HEK293 (cell line): ENCODE measurements at regions not wholly inside any gene's neighbourhood (a gene's known extent, or its start where the extent isn't known, plus 50 kb on each side); places are given as distances from the start of the nearest gene placed in this dataset.

Experiments used
- CTCF ChIA-PET: fragments of 350-600 bp; formaldehyde crosslinking; extraction: SDS; loops from one replicate; lab custom pipeline; 2021; ENCODE audit warnings: antibody characterized with exemption; lab: Yijun Ruan, JAX
- POLR2A ChIA-PET: fragments of 300-600 bp; formaldehyde crosslinking; extraction: SDS; loops from one replicate; lab custom pipeline; 2020; ENCODE audit warnings: antibody characterized with exemption, inconsistent platforms; lab: Yijun Ruan, JAX
- H3K27ac ChIP-seq: fragments of 200-500 bp; sonication (Bioruptor generic); 2 replicates; pipeline ENCODE4 v1.5.1; 2014; ENCODE audit warnings: low read depth, low read length, control low read depth, inconsistent platforms; ENCODE audit errors: extremely low read depth
- H3K36me3 ChIP-seq, 2 experiments: fragments of 200-500 bp in 1 of 2; sonication (Bioruptor generic) in 1 of 2; 1 replicate in 1 of 2; 2 replicates in 1 of 2; pipeline ENCODE4 v1.5.1; 2014 to 2017; ENCODE audit warnings: inconsistent platforms in 2 of 2, low read length in 2 of 2; ENCODE audit not compliant: control insufficient read depth in 2 of 2, insufficient read depth in 1 of 2
- H3K4me1 ChIP-seq: fragments of 200-500 bp; sonication (Bioruptor generic); 2 replicates; pipeline ENCODE4 v1.5.1; 2014; ENCODE audit warnings: mild to moderate bottlenecking, low read length, inconsistent platforms; ENCODE audit not compliant: control insufficient read depth, insufficient read depth
- H3K4me3 ChIP-seq: 2 replicates; pipeline ENCODE4 v1.5.1; 2011; ENCODE audit warnings: low read depth, mild to moderate bottlenecking, control low read depth, low read length, moderate library complexity
- H3K9me3 ChIP-seq: fragments of 200-500 bp; sonication (Bioruptor generic); 2 replicates; pipeline ENCODE4 v1.5.1; 2014; ENCODE audit warnings: low read depth, low read length, inconsistent platforms; ENCODE audit not compliant: control insufficient read depth, insufficient read depth
- EGR2 ChIP-seq: fragments of 450-650 bp; formaldehyde crosslinking; IDR thresholded peaks from 2 replicates; pipeline ENCODE4 v1.5.1; 2016; ENCODE audit warnings: low read depth, missing biosample characterization, missing genetic modification characterization
- GLI2 ChIP-seq: fragments of 450-650 bp; formaldehyde crosslinking; IDR thresholded peaks from 2 replicates; pipeline ENCODE4; 2017; ENCODE audit warnings: missing biosample characterization, missing genetic modification characterization, low read depth, borderline replicate concordance
- HOXD13 ChIP-seq: sonication (generic); formaldehyde crosslinking; IDR thresholded peaks from 2 replicates; pipeline ENCODE4 v1.8.0; 2022; ENCODE audit warnings: missing genetic modification reagents, borderline replicate concordance
- MYNN ChIP-seq: fragments of 450-650 bp; formaldehyde crosslinking; IDR thresholded peaks from 2 replicates; pipeline ENCODE4 v1.5.1; 2016; ENCODE audit warnings: missing biosample characterization, missing genetic modification characterization, borderline replicate concordance
- PRDM1 ChIP-seq: fragments of 450-650 bp; formaldehyde crosslinking; IDR thresholded peaks from 2 replicates; pipeline ENCODE4; 2016; ENCODE audit warnings: missing biosample characterization, missing genetic modification characterization
- SALL2 ChIP-seq: fragments of 450-650 bp; formaldehyde crosslinking; IDR thresholded peaks from 2 replicates; pipeline ENCODE4 v1.5.0; 2017; ENCODE audit warnings: missing biosample characterization, mild to moderate bottlenecking, missing genetic modification characterization, borderline replicate concordance
- SCRT1 ChIP-seq: fragments of 450-650 bp; formaldehyde crosslinking; IDR thresholded peaks from 2 replicates; pipeline ENCODE4 v1.5.1; 2016; ENCODE audit warnings: missing biosample characterization, missing genetic modification characterization, borderline replicate concordance
- YY1 ChIP-seq: fragments of 450-650 bp; formaldehyde crosslinking; IDR thresholded peaks from 2 replicates; pipeline ENCODE4 v1.5.1; 2018; ENCODE audit warnings: missing biosample characterization, missing genetic modification characterization
- ZBTB20 ChIP-seq: fragments of 450-650 bp; formaldehyde crosslinking; IDR thresholded peaks from 2 replicates; pipeline ENCODE4 v1.5.1; 2016; ENCODE audit warnings: missing biosample characterization, missing genetic modification characterization
- ZFP41 ChIP-seq: fragments of 450-650 bp; formaldehyde crosslinking; IDR thresholded peaks from 2 replicates; pipeline ENCODE4 v1.5.1; 2016; ENCODE audit warnings: missing biosample characterization, missing genetic modification characterization, borderline replicate concordance
- ZNF132 ChIP-seq: fragments of 450-650 bp; formaldehyde crosslinking; IDR thresholded peaks from 2 replicates; pipeline ENCODE4 v1.5.1; 2017; ENCODE audit warnings: missing biosample characterization, missing genetic modification characterization, borderline replicate concordance
- ZNF140 ChIP-seq: fragments of 450-650 bp; formaldehyde crosslinking; IDR thresholded peaks from 2 replicates; pipeline ENCODE4 v1.5.1; 2016; ENCODE audit warnings: missing biosample characterization, missing genetic modification characterization
- ZNF2 ChIP-seq: fragments of 450-650 bp; formaldehyde crosslinking; IDR thresholded peaks from 2 replicates; pipeline ENCODE4 v1.5.1; 2016; ENCODE audit warnings: missing biosample characterization, missing genetic modification characterization
- ZNF202 ChIP-seq: fragments of 450-650 bp; formaldehyde crosslinking; IDR thresholded peaks from 2 replicates; pipeline ENCODE4 v1.5.1; 2016; ENCODE audit warnings: missing biosample characterization, missing genetic modification characterization, borderline replicate concordance
- ZNF404 ChIP-seq: fragments of 450-650 bp; formaldehyde crosslinking; IDR thresholded peaks from 2 replicates; pipeline ENCODE4 v1.5.1; 2017; ENCODE audit warnings: missing biosample characterization, missing genetic modification characterization
- ZNF510 ChIP-seq: fragments of 450-650 bp; formaldehyde crosslinking; IDR thresholded peaks from 2 replicates; pipeline ENCODE4 v1.5.1; 2018; ENCODE audit warnings: mild to moderate bottlenecking, missing genetic modification characterization, missing biosample characterization; ENCODE audit not compliant: insufficient replicate concordance
- ZNF529 ChIP-seq: fragments of 450-650 bp; formaldehyde crosslinking; IDR thresholded peaks from 2 replicates; pipeline ENCODE4 v1.5.1; 2017; ENCODE audit warnings: missing genetic modification characterization, missing biosample characterization; ENCODE audit not compliant: insufficient replicate concordance
- ZNF549 ChIP-seq: fragments of 450-650 bp; IDR thresholded peaks from 2 replicates; pipeline ENCODE4 v1.5.1; 2018; ENCODE audit warnings: missing biosample characterization, missing genetic modification characterization, mild to moderate bottlenecking, inconsistent platforms, moderate library complexity
- ZNF561 ChIP-seq: fragments of 450-650 bp; IDR thresholded peaks from 2 replicates; pipeline ENCODE4 v1.5.1; 2018; ENCODE audit warnings: missing biosample characterization, missing genetic modification characterization, borderline replicate concordance
- ZNF701 ChIP-seq: fragments of 450-650 bp; formaldehyde crosslinking; IDR thresholded peaks from 2 replicates; pipeline ENCODE4 v1.5.1; 2016; ENCODE audit warnings: missing biosample characterization, missing genetic modification characterization
- TF ChIP-seq, protein P1 (sequence below): fragments of 450-650 bp; formaldehyde crosslinking; IDR thresholded peaks from 2 replicates; pipeline ENCODE4 v1.5.1; 2016; ENCODE audit warnings: missing biosample characterization, missing genetic modification characterization
- TF ChIP-seq, protein P2 (sequence below): fragments of 450-650 bp; formaldehyde crosslinking; IDR thresholded peaks from 2 replicates; pipeline ENCODE4 v1.5.1; 2016; ENCODE audit warnings: missing biosample characterization, missing genetic modification characterization, low read depth
- TF ChIP-seq, protein P3 (sequence below): fragments of 450-650 bp; formaldehyde crosslinking; IDR thresholded peaks from 2 replicates; pipeline ENCODE4; 2016; ENCODE audit warnings: missing biosample characterization, missing genetic modification characterization

DNA sequence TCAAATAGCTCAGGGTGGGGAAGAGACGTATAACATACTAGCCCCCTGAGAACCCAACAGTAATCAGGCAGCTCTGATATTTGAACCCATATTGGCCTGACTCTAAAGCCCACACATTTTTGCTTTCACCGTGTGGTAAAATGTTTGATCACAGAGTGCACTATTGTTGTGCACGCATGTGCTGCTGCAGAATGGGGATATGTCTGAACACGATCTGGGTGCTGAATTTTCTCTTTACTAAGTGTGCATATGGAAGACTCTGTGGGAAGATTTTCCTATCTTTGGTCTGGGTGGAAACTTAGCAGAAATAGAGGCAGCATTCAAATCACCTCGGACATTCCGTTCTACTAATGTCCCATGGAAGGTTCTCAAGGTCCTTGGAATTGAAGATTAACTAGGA is 800.1 kb downstream of the TFAP2A start:
- Histone ChIP-seq H3K36me3 (no peaks in the 10 kb centered on the region), H3K9me3 (no peaks in the 10 kb centered on the region), H3K4me3 (no peak overlapping the region)
- POLR2A ChIA-PET = no interaction called here
- no peak for TF ChIP-seq EGR2 (tag by site-specific recombination)
- TF ChIP-seq, all 188 proteins: peak for 0
- H3K4me1 ChIP-seq = no peaks in the 10 kb centered on the region
- H3K27ac ChIP-seq = no peak overlapping the region
- CTCF ChIA-PET = interaction anchor here (0.6 kb wide), 1 partner anchor 631 kb away, joined by 3 read pairs; no protein-coding TSS in a partner anchor

DNA sequence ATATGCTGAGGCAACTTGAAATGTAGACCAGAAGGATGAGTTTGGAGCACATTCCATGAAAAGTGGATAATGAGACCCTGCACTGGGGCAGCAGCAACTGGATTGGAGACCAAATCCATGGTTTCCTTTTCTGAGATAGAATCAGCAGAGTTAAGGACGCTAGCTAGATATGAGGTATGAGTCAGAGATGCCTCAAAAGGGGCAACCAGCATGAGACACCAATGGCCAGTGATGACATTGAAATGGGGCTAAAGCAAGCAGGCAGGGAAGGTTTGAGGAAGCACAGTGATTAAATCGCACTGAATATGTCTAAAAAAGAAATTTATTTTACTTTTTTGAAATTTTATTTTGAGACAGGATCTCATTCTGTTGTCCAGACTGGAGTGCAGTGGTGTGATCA is 802.4 kb downstream of the TFAP2A start:
- ChIA-PET CTCF (interaction anchor here (1.3 kb wide), 1 partner anchor 11 kb away, joined by 3 read pairs; no protein-coding TSS in a partner anchor), POLR2A (no interaction called here)
- Histone ChIP-seq H3K9me3 (no peaks in the 10 kb centered on the region), H3K36me3 (no peaks in the 10 kb centered on the region), H3K27ac (no peak overlapping the region), H3K4me1 (no peaks in the 10 kb centered on the region)
- TF ChIP-seq ZNF701 (tag by site-specific recombination) (no peak), ZNF202 (no peak), ZNF140 (no peak), ZNF510 (tag by site-specific recombination) (no peak), ZNF404 (tag by site-specific recombination) (no peak), ZNF549 (tag by site-specific recombination) (no peak), GLI2 (no peak), MYNN (no peak), HOXD13 (CRISPR knock-in tag) (no peak), ZFP41 (tag by site-specific recombination) (no peak), ZBTB20 (no peak), SCRT1 (tag by site-specific recombination) (no peak), ZNF2 (tag by site-specific recombination) (no peak), ZNF529 (tag by site-specific recombination) (no peak), ZNF561 (no peak), PRDM1 (tag by site-specific recombination) (no peak)
- TF ChIP-seq, protein P1, sequence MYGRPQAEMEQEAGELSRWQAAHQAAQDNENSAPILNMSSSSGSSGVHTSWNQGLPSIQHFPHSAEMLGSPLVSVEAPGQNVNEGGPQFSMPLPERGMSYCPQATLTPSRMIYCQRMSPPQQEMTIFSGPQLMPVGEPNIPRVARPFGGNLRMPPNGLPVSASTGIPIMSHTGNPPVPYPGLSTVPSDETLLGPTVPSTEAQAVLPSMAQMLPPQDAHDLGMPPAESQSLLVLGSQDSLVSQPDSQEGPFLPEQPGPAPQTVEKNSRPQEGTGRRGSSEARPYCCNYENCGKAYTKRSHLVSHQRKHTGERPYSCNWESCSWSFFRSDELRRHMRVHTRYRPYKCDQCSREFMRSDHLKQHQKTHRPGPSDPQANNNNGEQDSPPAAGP = no peak
- TF ChIP-seq, protein P2, sequence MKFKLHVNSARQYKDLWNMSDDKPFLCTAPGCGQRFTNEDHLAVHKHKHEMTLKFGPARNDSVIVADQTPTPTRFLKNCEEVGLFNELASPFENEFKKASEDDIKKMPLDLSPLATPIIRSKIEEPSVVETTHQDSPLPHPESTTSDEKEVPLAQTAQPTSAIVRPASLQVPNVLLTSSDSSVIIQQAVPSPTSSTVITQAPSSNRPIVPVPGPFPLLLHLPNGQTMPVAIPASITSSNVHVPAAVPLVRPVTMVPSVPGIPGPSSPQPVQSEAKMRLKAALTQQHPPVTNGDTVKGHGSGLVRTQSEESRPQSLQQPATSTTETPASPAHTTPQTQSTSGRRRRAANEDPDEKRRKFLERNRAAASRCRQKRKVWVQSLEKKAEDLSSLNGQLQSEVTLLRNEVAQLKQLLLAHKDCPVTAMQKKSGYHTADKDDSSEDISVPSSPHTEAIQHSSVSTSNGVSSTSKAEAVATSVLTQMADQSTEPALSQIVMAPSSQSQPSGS (tag by site-specific recombination) = no peak
- TF ChIP-seq, all 188 proteins: peak for 0
- no peak overlapping the region for H3K4me3 ChIP-seq

DNA sequence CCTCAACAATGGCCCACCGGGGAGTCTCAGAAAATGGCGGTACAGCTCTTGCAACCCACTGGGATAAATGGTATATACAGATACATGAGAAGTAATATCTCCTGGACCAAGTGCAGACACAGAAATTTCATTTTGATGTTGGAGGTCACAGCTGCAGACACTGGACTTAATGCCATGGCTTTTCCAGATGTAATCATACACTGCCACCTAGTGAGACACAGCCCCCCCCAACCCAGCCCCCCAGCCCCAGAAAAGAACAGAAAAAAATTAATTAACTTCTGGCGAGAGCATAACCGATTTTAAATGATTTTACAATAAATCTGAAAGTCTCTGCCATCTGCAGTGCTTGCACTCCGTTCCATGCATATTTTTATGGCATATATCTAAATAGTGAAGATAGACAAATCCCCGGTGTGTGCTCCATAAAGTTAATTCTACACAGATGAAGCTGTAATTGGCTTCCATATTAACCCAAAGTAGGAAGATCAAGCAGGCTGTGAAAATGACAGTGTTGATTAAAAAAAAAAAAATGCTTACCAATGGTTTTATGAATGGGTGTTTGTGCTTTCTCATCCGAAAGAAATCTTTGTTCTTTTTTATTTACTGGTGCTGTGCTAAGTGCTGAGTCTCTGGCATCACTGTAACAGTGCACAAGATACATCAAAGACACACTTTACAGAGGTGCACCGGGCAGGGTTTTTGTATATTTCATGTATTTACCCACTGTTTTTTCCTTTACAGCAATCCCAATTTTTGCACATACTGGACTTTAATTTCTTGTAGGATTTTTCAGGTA is 804.1 kb downstream of the TFAP2A start:
- Histone ChIP-seq H3K4me1 (no peaks in the 10 kb centered on the region), H3K9me3 (no peaks in the 10 kb centered on the region), H3K27ac (no peak overlapping the region), H3K4me3 (no peak overlapping the region), H3K36me3 (no peaks in the 10 kb centered on the region)
- TF ChIP-seq SALL2 (tag by site-specific recombination) = no peak
- TF ChIP-seq, protein P3, sequence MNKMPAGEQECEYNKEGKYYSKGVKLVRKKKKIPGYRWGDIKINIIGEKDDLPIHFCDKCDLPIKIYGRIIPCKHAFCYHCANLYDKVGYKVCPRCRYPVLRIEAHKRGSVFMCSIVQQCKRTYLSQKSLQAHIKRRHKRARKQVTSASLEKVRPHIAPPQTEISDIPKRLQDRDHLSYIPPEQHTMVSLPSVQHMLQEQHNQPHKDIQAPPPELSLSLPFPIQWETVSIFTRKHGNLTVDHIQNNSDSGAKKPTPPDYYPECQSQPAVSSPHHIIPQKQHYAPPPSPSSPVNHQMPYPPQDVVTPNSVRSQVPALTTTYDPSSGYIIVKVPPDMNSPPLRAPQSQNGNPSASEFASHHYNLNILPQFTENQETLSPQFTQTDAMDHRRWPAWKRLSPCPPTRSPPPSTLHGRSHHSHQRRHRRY = no peak
- TF ChIP-seq YY1 (tag by site-specific recombination) = no peak
- no peak for TF ChIP-seq ZNF132 (tag by site-specific recombination)
- ChIA-PET CTCF (interaction anchor here (0.6 kb wide), 1 partner anchor 78 kb away, joined by 5 read pairs; no protein-coding TSS in a partner anchor), POLR2A (interaction anchor here (0.6 kb wide), 1 partner anchor 1085 kb away, joined by 8 read pairs; no protein-coding TSS in a partner anchor)
